SJCRH30 (cell line): ENCODE measurements at regions not wholly inside any gene's neighbourhood (a gene's known extent, or its start where the extent isn't known, plus 50 kb on each side); places are given as distances from the start of the nearest gene placed in this dataset.
"Not testable (repeated sequence)": the region's sequence is repeated elsewhere in the genome, so short reads cannot be mapped to it uniquely, and the experiment has no call there.

Source experiments
- DNase-seq, 2 experiments: peaks; one replicate each; pipeline ENCODE4 v3.0.0-alpha.2; 2015 to 2020
- H3K27ac ChIP-seq: fragments of 250-450 bp; sonication (Bioruptor Pico); 2 replicates; pipeline ENCODE4 v1.5.1; 2020; ENCODE audit warnings: mild to moderate bottlenecking, moderate library complexity
- H3K27me3 ChIP-seq: fragments of 250-450 bp; sonication (Bioruptor Pico); 2 replicates; pipeline ENCODE4 v1.5.1; 2020; ENCODE audit warnings: mild to moderate bottlenecking, moderate library complexity
- H3K36me3 ChIP-seq: fragments of 250-450 bp; sonication (Bioruptor Pico); 2 replicates; pipeline ENCODE4 v1.5.1; 2020; ENCODE audit warnings: mild to moderate bottlenecking, moderate library complexity
- H3K4me1 ChIP-seq: fragments of 250-450 bp; sonication (Bioruptor Pico); 2 replicates; pipeline ENCODE4 v1.5.1; 2020; ENCODE audit warnings: mild to moderate bottlenecking, moderate library complexity
- H3K4me3 ChIP-seq: fragments of 250-450 bp; sonication (Bioruptor Pico); 2 replicates; pipeline ENCODE4 v1.5.1; 2020; ENCODE audit warnings: mild to moderate bottlenecking, moderate library complexity
- H3K9me3 ChIP-seq: fragments of 250-450 bp; sonication (Bioruptor Pico); replicated peaks from 2 replicates; pipeline ENCODE4 v1.5.1; 2020; ENCODE audit warnings: mild to moderate bottlenecking, moderate library complexity

DNA sequence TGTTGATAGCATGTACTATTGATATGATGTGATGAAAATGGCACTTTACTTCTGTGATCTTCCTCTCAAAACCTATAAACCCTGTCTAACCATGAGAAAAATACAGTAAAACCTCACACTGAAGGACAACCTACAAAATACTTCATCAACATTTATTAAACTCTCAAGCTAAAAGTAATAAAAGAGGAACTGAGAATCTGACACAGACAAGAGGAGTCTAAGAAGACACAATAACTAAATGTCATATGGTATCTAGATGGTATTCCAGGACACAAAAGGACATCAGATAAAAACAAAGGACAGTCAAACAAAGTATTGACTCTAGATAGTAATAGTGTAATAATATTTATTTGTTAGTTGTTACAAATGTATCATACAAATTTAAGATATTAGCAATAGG is 655.3 kb downstream of the SH3BGRL start:
- H3K9me3 ChIP-seq, result no peaks in the 10 kb centered on the region
- H3K36me3 ChIP-seq, result no peaks in the 10 kb centered on the region
- H3K4me1 ChIP-seq, result no peaks in the 10 kb centered on the region
- H3K27ac ChIP-seq, result no peak overlapping the region
- H3K27me3 ChIP-seq, result no peaks in the 10 kb centered on the region
- no peak overlapping the region for H3K4me3 ChIP-seq
- DNase-seq, result no peak

DNA sequence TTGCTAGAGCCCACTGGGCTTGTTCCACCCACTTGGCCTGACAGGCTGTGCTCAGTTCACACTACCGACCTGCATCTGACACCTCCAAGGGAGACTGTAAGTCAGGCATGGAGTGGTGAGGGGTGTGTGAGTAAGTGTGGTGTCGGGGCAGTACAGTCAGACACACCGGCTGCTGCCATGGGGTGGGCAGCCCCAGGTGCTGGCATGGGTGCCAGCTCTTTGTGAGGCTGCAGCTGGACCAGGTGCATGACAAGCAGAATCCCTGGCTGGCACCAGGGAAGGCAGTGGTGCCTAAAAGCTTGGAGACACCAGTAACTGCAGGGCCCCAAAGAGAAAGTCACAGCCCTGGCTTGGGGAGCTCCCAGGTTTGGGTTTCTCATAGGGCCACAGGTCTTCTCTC is 665.0 kb downstream of the SH3BGRL start:
- Histone ChIP-seq H3K27me3 (no peaks in the 10 kb centered on the region), H3K36me3 (no peaks in the 10 kb centered on the region), H3K27ac (no peak overlapping the region), H3K4me3 (no peak overlapping the region), H3K9me3 (no peaks in the 10 kb centered on the region), H3K4me1 (no peaks in the 10 kb centered on the region)
- DNase-seq, result no peak

DNA sequence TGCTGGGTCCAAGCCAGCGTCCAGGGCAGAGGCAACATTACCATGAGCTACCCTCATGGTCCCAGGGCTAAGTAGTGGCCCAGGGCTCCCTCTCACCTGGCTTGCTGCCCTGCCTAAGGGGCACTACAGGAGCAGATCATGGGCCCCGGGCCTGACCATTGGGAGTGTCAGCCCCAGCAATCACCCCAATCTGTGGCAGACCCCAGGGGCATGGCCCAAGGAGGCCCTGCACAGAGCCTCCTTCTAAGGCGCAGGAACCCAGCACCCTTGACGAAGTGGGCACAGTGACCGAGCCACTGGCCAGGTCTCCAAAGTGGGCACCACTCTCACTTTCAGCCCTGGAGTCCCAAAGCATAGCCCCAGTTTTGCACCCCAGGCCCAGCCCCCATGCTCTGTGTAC is 667.1 kb downstream of the SH3BGRL start:
- DNase-seq, result no peak
- no peaks in the 10 kb centered on the region for H3K27me3 ChIP-seq
- no peak overlapping the region for H3K4me3 ChIP-seq
- H3K9me3 ChIP-seq, result no peaks in the 10 kb centered on the region
- no peaks in the 10 kb centered on the region for H3K4me1 ChIP-seq
- H3K36me3 ChIP-seq, result no peaks in the 10 kb centered on the region
- H3K27ac ChIP-seq, result no peak overlapping the region

DNA sequence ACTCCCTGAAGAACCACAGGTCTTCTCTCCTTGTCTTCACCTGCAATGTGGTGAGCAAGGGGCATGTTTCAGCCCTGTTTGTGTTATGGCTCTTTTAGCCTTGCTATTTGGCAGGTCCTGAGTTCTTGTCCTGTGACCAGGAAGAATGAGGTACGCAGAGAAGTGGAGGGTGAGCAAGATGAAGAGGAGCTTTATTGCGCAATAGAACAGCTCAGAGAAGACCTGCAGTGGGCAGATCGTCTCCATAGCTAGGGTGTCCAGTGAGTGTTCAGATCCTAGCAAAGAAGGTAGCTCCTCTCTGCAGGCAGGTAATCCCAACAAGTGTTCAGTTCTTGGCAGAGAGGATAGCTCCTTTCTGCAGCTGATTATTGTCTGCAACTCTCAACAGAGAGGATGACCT is 672.9 kb downstream of the SH3BGRL start:
- DNase-seq, result no peak
- Histone ChIP-seq H3K9me3 (no peaks in the 10 kb centered on the region), H3K36me3 (no peaks in the 10 kb centered on the region), H3K27me3 (no peaks in the 10 kb centered on the region), H3K27ac (no peak overlapping the region), H3K4me1 (no peaks in the 10 kb centered on the region), H3K4me3 (no peak overlapping the region)

DNA sequence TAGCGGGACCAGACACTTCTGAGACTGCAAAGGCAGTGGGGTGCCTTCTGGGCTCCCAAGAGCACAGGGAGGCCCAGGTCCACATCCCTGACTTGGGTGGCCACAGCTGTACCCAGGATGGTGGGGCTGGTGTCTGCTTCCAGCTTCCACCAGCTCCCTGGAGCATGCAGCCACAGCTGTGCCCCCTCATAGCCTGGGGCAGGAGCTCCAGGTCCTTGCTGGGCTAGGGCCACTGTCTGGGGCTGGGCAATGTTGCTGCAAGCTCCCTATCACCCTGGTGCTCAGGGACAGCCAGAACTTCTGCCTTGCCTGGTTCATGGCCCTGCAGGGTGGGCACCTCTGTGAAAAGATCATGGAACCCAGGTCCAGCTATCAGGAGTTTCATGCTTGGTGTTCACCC is 673.9 kb downstream of the SH3BGRL start:
- no peak overlapping the region for H3K27ac ChIP-seq

DNA sequence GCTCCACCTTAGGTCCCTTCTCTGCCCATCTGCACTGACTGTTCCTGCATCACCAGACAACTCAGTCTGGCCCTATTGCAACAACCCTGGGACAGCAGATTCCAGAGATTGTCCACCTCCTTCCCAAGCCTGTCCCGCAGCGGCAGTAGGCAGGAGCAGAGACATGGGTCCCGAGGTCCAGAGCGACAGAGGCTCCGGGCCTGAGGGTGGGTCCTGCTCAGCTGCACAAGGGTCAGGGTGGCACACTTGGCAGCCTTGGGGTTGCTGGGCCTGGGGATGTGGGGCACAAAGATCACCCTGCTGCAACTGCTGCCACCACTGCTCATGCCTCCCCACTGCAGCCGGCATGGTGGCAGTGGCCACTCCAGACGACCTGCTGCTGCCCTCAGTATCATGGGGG is 674.5 kb downstream of the SH3BGRL start:
- Histone ChIP-seq H3K36me3 (no peaks in the 10 kb centered on the region), H3K9me3 (no peaks in the 10 kb centered on the region), H3K4me3 (no peak overlapping the region), H3K27ac (no peak overlapping the region), H3K27me3 (no peaks in the 10 kb centered on the region), H3K4me1 (no peaks in the 10 kb centered on the region)
- no peak for DNase-seq

More for the DNA sequence above, 673.9 kb downstream of the SH3BGRL start:
- Histone ChIP-seq H3K4me3 (no peak overlapping the region), H3K36me3 (no peaks in the 10 kb centered on the region), H3K27me3 (no peaks in the 10 kb centered on the region), H3K4me1 (no peaks in the 10 kb centered on the region), H3K9me3 (no peaks in the 10 kb centered on the region)
- DNase-seq, result no peak

DNA sequence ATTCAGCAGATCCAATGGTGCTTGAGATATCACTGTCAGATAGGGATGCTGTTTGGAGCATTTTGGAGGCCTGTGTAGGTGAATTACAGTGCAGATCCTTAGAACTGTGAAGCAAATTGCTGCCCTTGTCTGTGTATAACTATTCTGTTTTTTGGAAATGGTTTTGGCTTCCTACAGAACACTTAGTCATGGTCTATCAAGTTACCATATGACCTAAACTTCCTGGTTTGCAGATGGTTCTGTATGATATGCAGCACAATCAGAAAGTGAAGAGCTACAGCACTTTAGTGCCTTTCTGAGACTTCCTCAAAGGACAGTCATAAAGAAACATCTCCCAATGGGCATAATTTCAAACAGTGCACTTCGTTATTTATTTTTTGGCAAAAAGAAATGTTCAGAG is 688.6 kb downstream of the SH3BGRL start:
- Histone ChIP-seq H3K36me3 (no peaks in the 10 kb centered on the region), H3K4me1 (peaks cover 3% of the 10 kb centered on the region), H3K27ac (peak overlapping the region; percentile 74), H3K9me3 (no peaks in the 10 kb centered on the region), H3K4me3 (no peak overlapping the region), H3K27me3 (no peaks in the 10 kb centered on the region)
- DNase-seq, result peak; percentile 2 to 48

DNA sequence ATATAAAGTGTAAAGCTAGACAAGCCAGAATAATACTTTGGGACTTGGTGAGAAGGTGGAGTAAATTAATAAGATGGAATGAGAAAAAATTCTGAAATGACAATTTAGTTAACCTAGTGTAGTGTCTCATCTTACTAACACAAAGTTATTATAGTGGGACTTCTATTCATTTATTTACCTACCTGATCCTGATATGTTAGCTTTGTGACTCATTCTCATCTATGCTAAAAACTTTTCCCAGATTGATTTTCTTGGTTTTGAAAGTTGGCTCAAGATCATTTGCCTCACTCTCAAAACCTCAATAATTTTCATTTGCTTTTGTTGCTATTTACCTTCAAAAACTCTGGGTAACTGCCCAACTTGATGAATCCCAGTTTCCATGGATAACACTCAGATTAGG is 698.6 kb downstream of the SH3BGRL start:
- H3K9me3 ChIP-seq, result no peaks in the 10 kb centered on the region
- no peak for DNase-seq

DNA sequence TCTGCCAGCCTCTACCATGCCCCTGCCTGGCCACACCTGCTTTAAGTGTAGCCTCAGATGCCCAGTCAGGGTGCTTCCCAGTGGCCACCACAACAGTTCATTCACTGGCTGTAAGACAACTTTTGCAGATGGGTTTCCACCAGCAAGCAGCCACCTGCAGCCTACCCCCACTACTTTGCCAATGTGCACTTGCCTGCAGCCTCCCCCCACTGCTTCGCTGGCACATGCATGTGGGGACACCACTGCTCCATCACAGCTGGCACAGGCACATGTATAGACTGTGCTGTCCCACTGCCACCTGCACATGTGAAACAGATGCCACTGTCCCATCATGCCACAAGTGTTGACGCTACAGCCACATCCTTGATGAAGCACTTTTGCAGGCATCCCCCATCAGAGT is 723.9 kb downstream of the SH3BGRL start:
- Histone ChIP-seq H3K27ac (no peak overlapping the region), H3K9me3 (no peaks in the 10 kb centered on the region), H3K27me3 (no peaks in the 10 kb centered on the region), H3K4me1 (no peaks in the 10 kb centered on the region), H3K36me3 (no peaks in the 10 kb centered on the region), H3K4me3 (no peak overlapping the region)
- DNase-seq, result no peak

More for the DNA sequence above, 698.6 kb downstream of the SH3BGRL start:
- no peaks in the 10 kb centered on the region for H3K27me3 ChIP-seq
- H3K27ac ChIP-seq, result no peak overlapping the region
- H3K4me1 ChIP-seq, result no peaks in the 10 kb centered on the region
- H3K4me3 ChIP-seq, result no peak overlapping the region
- no peaks in the 10 kb centered on the region for H3K36me3 ChIP-seq

DNA sequence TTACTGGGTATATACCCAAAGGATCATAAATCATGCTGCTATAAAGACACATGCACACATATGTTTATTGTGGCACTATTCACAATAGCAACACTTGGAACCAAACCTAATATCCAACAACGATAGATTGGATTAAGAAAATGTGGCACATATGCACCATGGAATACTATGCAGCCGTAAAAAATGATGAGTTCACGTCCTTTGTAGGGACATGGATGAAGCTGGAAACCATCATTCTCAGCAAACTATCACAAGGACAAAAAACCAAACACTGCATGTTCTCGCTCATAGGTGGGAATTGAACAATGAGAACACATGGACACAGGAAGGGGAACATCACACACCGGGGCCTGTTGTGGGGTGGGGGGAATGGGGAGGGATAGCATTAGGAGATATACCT is 744.0 kb downstream of the SH3BGRL start:
- H3K9me3 ChIP-seq, H3K4me3 ChIP-seq, H3K27me3 ChIP-seq, DNase-seq, H3K27ac ChIP-seq, H3K36me3 ChIP-seq, H3K4me1 ChIP-seq: not testable (repeated sequence)

DNA sequence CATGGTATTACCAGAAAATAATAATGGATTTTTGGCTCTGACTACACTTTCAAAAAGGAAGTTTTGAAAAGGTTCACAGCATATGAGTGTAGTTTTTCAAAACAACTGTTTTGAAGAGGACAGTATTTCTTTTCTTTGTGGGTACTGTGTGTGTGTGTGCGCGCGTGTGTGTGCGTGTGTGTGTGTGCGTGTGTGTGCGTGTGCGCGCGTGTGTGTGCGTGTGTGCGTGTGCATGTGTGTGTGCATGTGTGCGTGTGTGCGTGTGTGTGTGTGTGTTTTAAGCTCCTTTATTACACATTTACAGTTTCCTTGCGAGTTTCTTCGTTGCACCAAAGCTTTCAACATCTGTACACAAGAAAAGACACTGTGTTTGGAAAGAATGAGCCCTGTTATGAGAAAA is 755.4 kb downstream of the SH3BGRL start:
- H3K27ac ChIP-seq, result no peak overlapping the region
- no peaks in the 10 kb centered on the region for H3K36me3 ChIP-seq
- H3K4me3 ChIP-seq, result no peak overlapping the region
- no peak for DNase-seq
- no peaks in the 10 kb centered on the region for H3K27me3 ChIP-seq
- no peaks in the 10 kb centered on the region for H3K4me1 ChIP-seq
- no peaks in the 10 kb centered on the region for H3K9me3 ChIP-seq

DNA sequence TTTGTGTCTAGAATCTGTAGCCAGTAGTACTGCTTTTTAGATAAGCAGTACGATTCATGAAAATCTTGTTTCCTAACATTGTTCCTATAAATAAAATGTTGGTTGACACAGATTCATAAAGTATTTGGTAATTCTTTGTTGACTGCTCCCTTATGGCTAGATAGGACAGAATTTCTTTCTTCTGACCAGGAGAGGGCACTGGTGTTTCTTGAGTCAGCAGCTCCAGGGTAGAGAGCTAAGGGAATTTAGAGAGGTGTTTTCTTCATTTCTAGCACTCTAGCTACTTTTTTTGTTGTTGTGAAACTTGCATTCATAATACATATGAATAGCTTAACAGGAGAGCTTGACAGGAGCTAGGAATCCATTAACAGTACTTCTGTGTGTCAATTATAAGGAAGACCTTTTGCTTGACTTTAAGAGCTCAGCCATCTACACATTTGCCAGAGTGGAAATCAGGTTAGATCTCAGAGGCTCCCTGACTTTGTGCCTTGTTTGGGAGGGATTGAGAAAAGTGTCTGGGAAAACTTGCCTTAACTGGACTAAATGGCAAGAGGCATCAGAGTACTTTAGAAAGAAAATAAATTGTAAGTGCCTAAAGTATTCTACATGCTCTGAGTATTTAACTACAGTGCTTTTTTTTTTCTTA is 756.1 kb downstream of the SH3BGRL start:
- no peaks in the 10 kb centered on the region for H3K9me3 ChIP-seq
- H3K27ac ChIP-seq, result no peak overlapping the region
- H3K4me3 ChIP-seq, result no peak overlapping the region
- H3K4me1 ChIP-seq, result no peaks in the 10 kb centered on the region
- no peaks in the 10 kb centered on the region for H3K27me3 ChIP-seq
- DNase-seq, result peak; percentile 1 to 44
- H3K36me3 ChIP-seq, result no peaks in the 10 kb centered on the region

DNA sequence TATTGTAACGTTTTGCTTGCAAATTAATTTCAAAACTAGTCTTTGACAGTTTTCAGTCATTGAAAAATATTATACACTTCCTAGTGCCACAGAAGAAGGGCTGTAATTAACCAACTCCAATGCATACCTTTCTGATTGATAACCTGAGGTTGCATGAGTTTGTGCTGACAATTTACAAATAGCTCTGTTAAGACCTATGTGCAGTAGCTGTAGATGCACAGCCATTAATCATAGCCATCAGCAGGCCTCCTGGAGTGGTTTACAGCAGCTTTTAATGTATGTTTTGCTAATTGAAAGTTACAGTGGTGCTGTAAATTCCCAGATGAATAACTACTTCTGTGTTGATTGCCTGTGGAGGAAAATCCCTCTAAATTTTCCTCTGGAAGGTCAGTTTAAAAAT is 758.1 kb downstream of the SH3BGRL start:
- Histone ChIP-seq H3K4me1 (no peaks in the 10 kb centered on the region), H3K4me3 (no peak overlapping the region), H3K36me3 (no peaks in the 10 kb centered on the region), H3K9me3 (no peaks in the 10 kb centered on the region), H3K27me3 (no peaks in the 10 kb centered on the region), H3K27ac (no peak overlapping the region)
- DNase-seq, result no peak

DNA sequence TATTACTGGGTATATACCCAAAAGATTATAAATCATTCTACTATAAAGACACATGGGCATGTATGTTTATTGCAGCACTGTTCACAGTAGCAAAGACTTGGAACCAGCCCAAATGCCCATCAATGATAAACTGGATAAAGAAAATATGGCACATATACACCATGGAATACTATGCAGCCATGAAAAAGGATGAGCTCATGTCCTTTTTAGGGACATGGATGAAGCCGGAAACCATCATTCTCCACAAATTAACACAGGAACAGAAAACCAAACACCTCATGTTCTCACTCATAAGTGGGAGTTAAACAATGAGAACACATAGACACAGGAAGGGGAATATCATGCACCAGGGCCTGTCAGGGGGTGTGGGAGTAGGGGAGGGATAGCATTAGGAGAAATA is 772.5 kb downstream of the SH3BGRL start:
- H3K36me3 ChIP-seq, DNase-seq, H3K4me3 ChIP-seq, H3K9me3 ChIP-seq, H3K27ac ChIP-seq, H3K4me1 ChIP-seq, H3K27me3 ChIP-seq: not testable (repeated sequence)

DNA sequence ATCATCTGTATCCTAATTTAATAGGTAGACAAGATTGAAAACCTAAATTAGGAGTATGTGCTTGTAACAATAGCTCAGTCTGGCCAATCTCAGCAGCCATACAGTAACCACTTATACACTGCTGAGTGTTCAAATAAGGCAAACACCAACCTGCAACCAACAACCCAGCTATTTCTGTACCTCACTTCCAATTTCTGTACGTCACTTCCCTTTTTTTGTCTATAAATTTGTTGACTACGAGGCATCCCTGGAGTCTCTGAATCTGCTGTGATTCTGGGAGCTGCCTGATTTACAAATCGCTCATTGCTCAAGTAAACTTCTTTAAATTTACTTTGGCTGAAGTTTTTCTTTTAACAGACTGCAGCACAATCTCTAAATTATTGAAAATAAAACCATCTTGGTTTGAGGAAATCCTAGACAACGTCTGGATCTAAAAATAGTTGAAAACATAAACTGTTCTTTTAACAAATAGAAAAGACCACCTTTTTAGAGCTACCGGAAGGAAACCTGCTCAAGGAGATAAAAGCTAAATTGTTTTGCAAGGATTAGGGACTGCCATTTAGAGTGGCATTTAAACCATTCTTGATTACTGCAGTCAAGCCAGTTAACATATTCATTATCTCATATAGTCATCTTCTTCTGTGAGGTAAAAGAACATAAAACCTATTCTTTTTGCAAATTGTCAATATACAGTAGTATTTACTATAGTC is 778.1 kb downstream of the SH3BGRL start:
- Histone ChIP-seq H3K4me1 (no peaks in the 10 kb centered on the region), H3K27ac (no peak overlapping the region), H3K27me3 (no peaks in the 10 kb centered on the region)

DNA sequence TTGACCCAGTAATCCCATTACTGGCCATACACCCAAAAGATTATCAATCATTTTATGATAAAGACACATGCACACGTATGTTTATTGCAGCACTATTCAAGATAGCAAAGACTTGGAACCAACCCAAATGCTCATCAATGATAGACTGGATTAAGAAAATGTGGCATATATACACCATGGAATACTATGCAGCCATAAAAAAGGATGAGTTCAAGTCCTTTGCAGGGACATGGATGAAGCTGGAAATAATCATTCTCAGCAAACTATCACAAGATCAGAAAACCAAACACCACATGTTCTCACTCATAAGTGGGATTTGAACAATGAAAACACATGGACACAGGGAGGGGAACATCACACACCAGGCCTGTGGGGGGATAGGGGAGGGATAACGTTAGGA is 785.3 kb downstream of the SH3BGRL start:
- H3K27ac ChIP-seq, H3K36me3 ChIP-seq, DNase-seq, H3K4me1 ChIP-seq, H3K9me3 ChIP-seq, H3K4me3 ChIP-seq, H3K27me3 ChIP-seq: not testable (repeated sequence)

More for the DNA sequence above, 778.1 kb downstream of the SH3BGRL start:
- no peaks in the 10 kb centered on the region for H3K9me3 ChIP-seq
- H3K4me3 ChIP-seq, result no peak overlapping the region
- no peak for DNase-seq
- no peaks in the 10 kb centered on the region for H3K36me3 ChIP-seq
